ENCODE measurements at regions not wholly inside any gene's neighbourhood (a gene's known extent, or its start where the extent isn't known, plus 50 kb on each side); places are given as distances from the start of the nearest gene placed in this dataset.

DNA sequence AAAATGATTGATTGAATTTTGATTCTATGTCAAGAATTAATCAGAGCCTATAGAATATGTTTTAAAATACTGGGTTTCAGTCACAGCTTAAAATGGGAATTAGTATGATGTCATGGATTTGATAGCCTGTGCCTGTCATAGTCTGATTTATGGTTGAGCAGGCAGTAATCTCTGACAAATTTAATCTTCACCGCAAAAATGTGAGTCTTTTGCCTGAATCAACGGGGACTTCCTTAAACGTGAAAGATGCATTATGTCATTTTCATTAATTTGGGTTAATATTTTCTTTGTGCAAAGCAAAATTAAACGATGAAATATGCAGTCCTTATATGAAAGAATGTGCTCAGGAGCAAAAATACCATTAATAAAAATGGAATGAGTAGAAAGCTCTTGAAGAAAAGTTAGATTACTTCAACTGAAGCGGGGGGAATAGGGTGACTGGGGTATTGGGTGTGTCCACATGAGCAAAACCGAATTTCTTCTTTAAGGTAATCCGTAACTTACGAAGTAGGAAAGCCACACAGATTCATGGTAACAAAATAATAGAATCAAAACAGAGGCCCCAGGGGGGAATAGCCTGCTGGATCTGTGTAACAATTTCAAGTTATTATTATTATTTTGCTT, 339.6 kb upstream of the NOX3 start:
- TF ChIP-seq, protein P1, sequence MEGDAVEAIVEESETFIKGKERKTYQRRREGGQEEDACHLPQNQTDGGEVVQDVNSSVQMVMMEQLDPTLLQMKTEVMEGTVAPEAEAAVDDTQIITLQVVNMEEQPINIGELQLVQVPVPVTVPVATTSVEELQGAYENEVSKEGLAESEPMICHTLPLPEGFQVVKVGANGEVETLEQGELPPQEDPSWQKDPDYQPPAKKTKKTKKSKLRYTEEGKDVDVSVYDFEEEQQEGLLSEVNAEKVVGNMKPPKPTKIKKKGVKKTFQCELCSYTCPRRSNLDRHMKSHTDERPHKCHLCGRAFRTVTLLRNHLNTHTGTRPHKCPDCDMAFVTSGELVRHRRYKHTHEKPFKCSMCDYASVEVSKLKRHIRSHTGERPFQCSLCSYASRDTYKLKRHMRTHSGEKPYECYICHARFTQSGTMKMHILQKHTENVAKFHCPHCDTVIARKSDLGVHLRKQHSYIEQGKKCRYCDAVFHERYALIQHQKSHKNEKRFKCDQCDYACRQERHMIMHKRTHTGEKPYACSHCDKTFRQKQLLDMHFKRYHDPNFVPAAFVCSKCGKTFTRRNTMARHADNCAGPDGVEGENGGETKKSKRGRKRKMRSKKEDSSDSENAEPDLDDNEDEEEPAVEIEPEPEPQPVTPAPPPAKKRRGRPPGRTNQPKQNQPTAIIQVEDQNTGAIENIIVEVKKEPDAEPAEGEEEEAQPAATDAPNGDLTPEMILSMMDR (IDR thresholded peaks at IDR 0.05; ENCODE audit: low read depth, low read length), result no peak
- TF ChIP-seq EZH2phosphoT487 (IDR thresholded peaks at IDR 0.05; ENCODE audit: low read depth), result no peak
